H1 (cell line): ENCODE measurements at regions not wholly inside any gene's neighbourhood (a gene's known extent, or its start where the extent isn't known, plus 50 kb on each side); places are given as distances from the start of the nearest gene placed in this dataset.

Experiments
- CTCF ChIA-PET: fragments of 300-600 bp; sonication (Branson Sonifier 250); formaldehyde crosslinking; loops from one replicate; lab custom pipeline; 2021; ENCODE audit not compliant: partially characterized antibody; lab: Charles Lee
- POLR2A ChIA-PET: fragments of 300-600 bp; sonication (Branson Sonifier 250); formaldehyde crosslinking; loops from one replicate; lab custom pipeline; 2021; ENCODE audit warnings: inconsistent platforms; ENCODE audit not compliant: partially characterized antibody; lab: Charles Lee
- DNase-seq, 2 experiments: peaks; one replicate each; pipeline versions ENCODE4 v3.0.0 to v3.0.0-alpha.2; 2010 to 2022; ENCODE audit warnings: low spot score in 2 of 2, low read depth in 1 of 2, mixed read lengths in 1 of 2
- FAIRE-seq: peaks from 2 replicates; lab custom pipeline; 2011; peaks lifted over from hg19 to GRCh38; lab: Jason Lieb, UNC
- H2AFZ ChIP-seq: 2 replicates; pipeline ENCODE4 v1.8.1; 2012; ENCODE audit warnings: low read length, inconsistent platforms
- H2AK5ac ChIP-seq: 2 replicates; pipeline ENCODE4 v1.6.1; 2013; ENCODE audit warnings: low read depth, low read length
- H2BK120ac ChIP-seq: replicated peaks from 2 replicates; pipeline ENCODE3; 2013; ENCODE audit warnings: low read depth, low read length, inconsistent platforms
- H2BK12ac ChIP-seq: 2 replicates; pipeline ENCODE4 v1.6.1; 2013; ENCODE audit warnings: low read depth, low read length
- H2BK15ac ChIP-seq: 2 replicates; pipeline ENCODE4 v1.6.1; 2013; ENCODE audit warnings: low read length
- H2BK20ac ChIP-seq: 2 replicates; pipeline ENCODE4 v1.6.1; 2013; ENCODE audit warnings: low read length
- H2BK5ac ChIP-seq: 2 replicates; pipeline ENCODE4 v1.6.1; 2013; ENCODE audit warnings: low read depth, low read length
- H3K14ac ChIP-seq: 2 replicates; pipeline ENCODE4 v1.6.1; 2013; ENCODE audit warnings: inconsistent platforms; ENCODE audit not compliant: insufficient read length
- H3K18ac ChIP-seq: 2 replicates; pipeline ENCODE4 v1.6.1; 2013; ENCODE audit warnings: low read length; ENCODE audit errors: extremely low read depth
- H3K23ac ChIP-seq: 2 replicates; pipeline ENCODE4 v1.6.1; 2013; ENCODE audit warnings: inconsistent platforms; ENCODE audit not compliant: insufficient read length
- H3K23me2 ChIP-seq: 2 replicates; pipeline ENCODE4 v1.6.1; 2013; ENCODE audit warnings: low read depth, low read length
- H3K27ac ChIP-seq: 2 replicates; pipeline ENCODE4 v1.6.1; 2011; ENCODE audit warnings: low read depth, low read length, inconsistent platforms
- H3K27me3 ChIP-seq, 4 experiments: replicated peaks in 1 of 4; 1 replicate in 1 of 4; 2 replicates in 3 of 4; pipeline versions ENCODE4 v1.6.1 to v1.8.1; 2011 to 2013; ENCODE audit warnings: low read length in 3 of 4, mild to moderate bottlenecking in 3 of 4, inconsistent platforms in 2 of 4, mixed read lengths in 2 of 4, moderate library complexity in 1 of 4; ENCODE audit not compliant: control insufficient read depth in 3 of 4, insufficient read depth in 3 of 4; ENCODE audit errors: extremely low read depth in 1 of 4
- H3K36me3 ChIP-seq, 4 experiments: 2 replicates each; pipeline versions ENCODE4 v1.6.1 to v1.8.1; 2011 to 2013; ENCODE audit warnings: mild to moderate bottlenecking in 4 of 4, low read length in 3 of 4, moderate library complexity in 2 of 4, control low read depth in 1 of 4, inconsistent platforms in 1 of 4; ENCODE audit not compliant: insufficient read depth in 4 of 4, control insufficient read depth in 2 of 4
- H3K4ac ChIP-seq: replicated peaks from 2 replicates; pipeline ENCODE3; 2013; ENCODE audit warnings: low read length, low read depth, mixed read lengths, inconsistent platforms; ENCODE audit not compliant: insufficient read length
- H3K4me1 ChIP-seq, 4 experiments: replicated peaks in 1 of 4; 1 replicate in 1 of 4; 2 replicates in 3 of 4; pipeline versions ENCODE4 v1.6.1 to v1.8.1; 2011 to 2013; ENCODE audit warnings: low read length in 3 of 4, inconsistent platforms in 2 of 4, mixed read lengths in 1 of 4; ENCODE audit not compliant: insufficient read depth in 4 of 4, control insufficient read depth in 3 of 4
- H3K4me2 ChIP-seq, 2 experiments: 2 replicates each; pipeline versions ENCODE4 v1.6.1 to v1.8.1; 2011 to 2013; ENCODE audit warnings: low read depth in 2 of 2, low read length in 2 of 2, control low read depth in 1 of 2, inconsistent platforms in 1 of 2, mild to moderate bottlenecking in 1 of 2; ENCODE audit not compliant: insufficient read depth in 1 of 2
- H3K4me3 ChIP-seq, 4 experiments: fragments of 200-600, 300-600 bp in 1 of 4; sonication (generic), shearing (Covaris generic), sonication (Bioruptor Twin) in 1 of 4; 2 replicates each; pipeline versions ENCODE4 v1.5.1 to v1.8.1; 2011 to 2016; ENCODE audit warnings: low read length in 4 of 4, low read depth in 3 of 4, control low read depth in 2 of 4, inconsistent platforms in 2 of 4, mild to moderate bottlenecking in 2 of 4, mixed read lengths in 1 of 4, moderate library complexity in 1 of 4; ENCODE audit not compliant: insufficient read depth in 2 of 4; ENCODE audit errors: extremely low read depth in 1 of 4
- H3K56ac ChIP-seq: replicated peaks from 2 replicates; pipeline ENCODE3; 2013; ENCODE audit warnings: low read depth, mild to moderate bottlenecking, mixed read lengths, low read length, inconsistent platforms; ENCODE audit not compliant: insufficient read length
- H3K79me1 ChIP-seq: 2 replicates; pipeline ENCODE4 v1.6.1; 2013; ENCODE audit warnings: low read depth, low read length, control low read depth
- H3K79me2 ChIP-seq, 2 experiments: 2 replicates each; pipeline versions ENCODE4 v1.6.1 to v1.8.1; 2012 to 2013; ENCODE audit warnings: low read length in 2 of 2, mild to moderate bottlenecking in 2 of 2, inconsistent platforms in 1 of 2; ENCODE audit not compliant: insufficient read depth in 2 of 2, control insufficient read depth in 1 of 2
- H3K9ac ChIP-seq, 4 experiments: replicated peaks in 1 of 4; 1 replicate in 1 of 4; 2 replicates in 3 of 4; pipeline versions ENCODE4 v1.6.1 to v1.8.1; 2011 to 2013; ENCODE audit warnings: low read depth in 3 of 4, low read length in 3 of 4, control low read depth in 2 of 4, mild to moderate bottlenecking in 2 of 4, moderate library complexity in 2 of 4, inconsistent platforms in 1 of 4; ENCODE audit errors: extremely low read depth in 1 of 4
- H3K9me3 ChIP-seq, 2 experiments: 2 replicates each; pipeline versions ENCODE4 v1.6.1 to v1.8.1; 2012 to 2013; ENCODE audit warnings: mild to moderate bottlenecking in 2 of 2, moderate library complexity in 2 of 2, control low read depth in 1 of 2, inconsistent platforms in 1 of 2, low read depth in 1 of 2, low read length in 1 of 2, mixed read lengths in 1 of 2; ENCODE audit not compliant: insufficient read depth in 2 of 2
- H4K20me1 ChIP-seq, 2 experiments: replicated peaks in 1 of 2; 2 replicates each; pipeline versions ENCODE3 to v1.8.1; 2011 to 2013; ENCODE audit warnings: inconsistent platforms in 2 of 2, low read length in 2 of 2, mild to moderate bottlenecking in 1 of 2; ENCODE audit not compliant: insufficient read depth in 2 of 2, control insufficient read depth in 1 of 2
- H4K5ac ChIP-seq: 2 replicates; pipeline ENCODE4 v1.6.1; 2013; ENCODE audit warnings: low read length, low read depth, mixed read lengths, inconsistent platforms; ENCODE audit not compliant: insufficient read length
- H4K8ac ChIP-seq: 2 replicates; pipeline ENCODE4 v1.8.0; 2013; ENCODE audit warnings: mild to moderate bottlenecking, moderate library complexity, low read length, inconsistent platforms; ENCODE audit not compliant: insufficient read depth; ENCODE audit errors: extremely low read depth
- H4K91ac ChIP-seq: replicated peaks from 2 replicates; pipeline ENCODE3; 2013; ENCODE audit warnings: low read length, mixed read lengths, inconsistent platforms; ENCODE audit not compliant: insufficient read length
- CBX5 ChIP-seq: fragments of 300-800, 300-1000 bp; sonication (generic); IDR thresholded peaks from 2 replicates; pipeline ENCODE4 v1.7.1; 2016; ENCODE audit warnings: antibody characterized with exemption, low read length, low read depth
- GTF2F1 ChIP-seq: IDR thresholded peaks from 2 replicates; pipeline ENCODE4 v1.6.1; 2012; ENCODE audit warnings: low read depth, low read length, improper control_type of control experiment, borderline replicate concordance
- POLR2AphosphoS5 ChIP-seq: IDR thresholded peaks from 2 replicates; pipeline ENCODE4 v1.6.1; 2011; ENCODE audit warnings: low read depth, low read length

DNA sequence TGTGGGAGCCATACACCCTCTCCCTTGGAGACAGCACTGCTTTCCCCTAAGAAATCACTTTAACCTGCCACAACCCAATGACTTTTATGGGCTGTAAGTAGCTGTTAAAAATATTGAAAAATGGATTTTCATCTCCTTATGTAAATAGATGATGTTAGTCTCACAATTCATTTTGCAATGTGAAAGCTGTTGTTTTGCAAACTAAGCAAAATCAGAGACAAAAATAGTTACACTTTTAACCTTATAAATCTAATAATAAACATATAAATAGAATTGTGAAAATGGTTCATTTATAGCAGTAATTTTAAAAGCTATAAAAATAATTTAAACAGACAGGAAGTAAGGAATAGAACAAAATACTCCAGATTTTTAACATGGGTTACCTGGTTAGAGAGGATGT, 268.8 kb upstream of the MAGI2 start:
- ChIA-PET POLR2A (no interaction called here), CTCF (interaction anchor here (1.3 to 1.5 kb wide), 2 partner anchors 18 to 23 kb away, joined by 3 read pairs; no protein-coding TSS in a partner anchor)
- no peak overlapping the region for H3K14ac ChIP-seq
- TF ChIP-seq POLR2AphosphoS5 (no peak), CBX5 (no peak), GTF2F1 (no peak)

More for the DNA sequence above, 268.8 kb upstream of the MAGI2 start:
- H2AFZ ChIP-seq: no peak overlapping the region
- FAIRE-seq (no peak), DNase-seq (no peak)
- H3K79me2 ChIP-seq: no peaks in the 10 kb centered on the region
- no peak overlapping the region for H2BK120ac ChIP-seq
- no peak overlapping the region for H3K4ac ChIP-seq
- no peak overlapping the region for H3K18ac ChIP-seq
- H3K27me3 ChIP-seq: no peaks in the 10 kb centered on the region
- H4K8ac ChIP-seq: no peak overlapping the region
- no peaks in the 10 kb centered on the region for H4K20me1 ChIP-seq
- H3K23ac ChIP-seq: no peak overlapping the region
- H3K27ac ChIP-seq: no peak overlapping the region
- H4K91ac ChIP-seq: no peak overlapping the region
- H2BK12ac ChIP-seq: no peak overlapping the region
- no peak overlapping the region for H2BK5ac ChIP-seq
- no peaks in the 10 kb centered on the region for H3K36me3 ChIP-seq
- H2BK15ac ChIP-seq: no peak overlapping the region
- H3K79me1 ChIP-seq: no peaks in the 10 kb centered on the region
- H4K5ac ChIP-seq: no peak overlapping the region
- H3K4me1 ChIP-seq: no peaks in the 10 kb centered on the region
- no peak overlapping the region for H3K9ac ChIP-seq
- H3K4me2 ChIP-seq: no peak overlapping the region
- H2BK20ac ChIP-seq: no peak overlapping the region
- H3K56ac ChIP-seq: no peak overlapping the region
- no peaks in the 10 kb centered on the region for H3K23me2 ChIP-seq
- H3K9me3 ChIP-seq: no peaks in the 10 kb centered on the region
- no peak overlapping the region for H3K4me3 ChIP-seq
- H2AK5ac ChIP-seq: no peak overlapping the region
